HFFc6 (cell line): ENCODE measurements at regions not wholly inside any gene's neighbourhood (a gene's known extent, or its start where the extent isn't known, plus 50 kb on each side); places are given as distances from the start of the nearest gene placed in this dataset.
A peak's percentile ranks its signal among the peaks of the same experiment; 100 is the strongest.

ENCODE experiments used
- DNase-seq: peaks from one replicate; pipeline ENCODE4 v3.0.0-alpha.2; 2018
- H3K27ac Mint-ChIP-seq: 2 replicates; pipeline ENCODE4 v1.8.0; 2020; ENCODE audit warnings: mild to moderate bottlenecking, mixed read lengths
- H3K27me3 Mint-ChIP-seq: 2 replicates; pipeline ENCODE4 v1.8.0; 2021; ENCODE audit warnings: mild to moderate bottlenecking, moderate library complexity, mixed read lengths; ENCODE audit not compliant: insufficient read depth
- H3K36me3 Mint-ChIP-seq: 2 replicates; pipeline ENCODE4 v1.8.0; 2021; ENCODE audit warnings: low read depth, mixed read lengths
- H3K4me1 Mint-ChIP-seq: 2 replicates; pipeline ENCODE4 v1.8.0; 2020; ENCODE audit warnings: low read depth, mixed read lengths
- H3K4me3 Mint-ChIP-seq: 2 replicates; pipeline ENCODE4 v1.8.0; 2020; ENCODE audit warnings: mild to moderate bottlenecking, moderate library complexity, mixed read lengths
- H3K9me3 Mint-ChIP-seq: 2 replicates; pipeline ENCODE4 v1.8.0; 2020; ENCODE audit warnings: mild to moderate bottlenecking, mixed read lengths
- TF ChIP-seq, protein P1 (sequence below): fragments of 200-600 bp; sonication (generic); IDR thresholded peaks from 2 replicates; pipeline ENCODE4 v1.5.0; 2021; ENCODE audit warnings: antibody characterized with exemption, mild to moderate bottlenecking

DNA sequence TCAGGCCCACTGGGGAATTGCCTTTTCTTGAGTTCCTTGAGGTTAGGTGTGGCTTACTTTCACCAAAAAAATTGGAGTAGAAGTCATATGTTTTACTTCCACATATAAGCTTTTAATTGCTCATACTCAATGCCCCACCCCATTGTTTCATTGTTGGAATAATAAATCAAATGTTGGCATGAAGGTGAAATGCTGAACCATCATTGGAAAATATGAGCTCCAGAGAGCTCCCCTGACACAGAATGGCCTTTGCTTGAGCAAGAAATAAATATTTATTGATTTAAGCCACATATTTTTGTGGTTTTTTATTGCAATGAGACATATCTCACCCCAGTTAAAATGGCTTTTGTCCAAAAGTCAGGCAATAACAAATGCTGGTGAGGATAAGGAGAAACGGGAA, 167.3 kb upstream of the SRD5A2 start:
- Mint-ChIP-seq H3K9me3 (peaks cover 15% of the 10 kb centered on the region), H3K27me3 (peaks cover 1% of the 10 kb centered on the region; the same call in 1 of the 2 replicates), H3K4me3 (no peak overlapping the region), H3K27ac (no peak overlapping the region), H3K36me3 (no peaks in the 10 kb centered on the region), H3K4me1 (no peaks in the 10 kb centered on the region)
- DNase-seq: no peak
- TF ChIP-seq, protein P1, sequence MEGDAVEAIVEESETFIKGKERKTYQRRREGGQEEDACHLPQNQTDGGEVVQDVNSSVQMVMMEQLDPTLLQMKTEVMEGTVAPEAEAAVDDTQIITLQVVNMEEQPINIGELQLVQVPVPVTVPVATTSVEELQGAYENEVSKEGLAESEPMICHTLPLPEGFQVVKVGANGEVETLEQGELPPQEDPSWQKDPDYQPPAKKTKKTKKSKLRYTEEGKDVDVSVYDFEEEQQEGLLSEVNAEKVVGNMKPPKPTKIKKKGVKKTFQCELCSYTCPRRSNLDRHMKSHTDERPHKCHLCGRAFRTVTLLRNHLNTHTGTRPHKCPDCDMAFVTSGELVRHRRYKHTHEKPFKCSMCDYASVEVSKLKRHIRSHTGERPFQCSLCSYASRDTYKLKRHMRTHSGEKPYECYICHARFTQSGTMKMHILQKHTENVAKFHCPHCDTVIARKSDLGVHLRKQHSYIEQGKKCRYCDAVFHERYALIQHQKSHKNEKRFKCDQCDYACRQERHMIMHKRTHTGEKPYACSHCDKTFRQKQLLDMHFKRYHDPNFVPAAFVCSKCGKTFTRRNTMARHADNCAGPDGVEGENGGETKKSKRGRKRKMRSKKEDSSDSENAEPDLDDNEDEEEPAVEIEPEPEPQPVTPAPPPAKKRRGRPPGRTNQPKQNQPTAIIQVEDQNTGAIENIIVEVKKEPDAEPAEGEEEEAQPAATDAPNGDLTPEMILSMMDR: no peak

DNA sequence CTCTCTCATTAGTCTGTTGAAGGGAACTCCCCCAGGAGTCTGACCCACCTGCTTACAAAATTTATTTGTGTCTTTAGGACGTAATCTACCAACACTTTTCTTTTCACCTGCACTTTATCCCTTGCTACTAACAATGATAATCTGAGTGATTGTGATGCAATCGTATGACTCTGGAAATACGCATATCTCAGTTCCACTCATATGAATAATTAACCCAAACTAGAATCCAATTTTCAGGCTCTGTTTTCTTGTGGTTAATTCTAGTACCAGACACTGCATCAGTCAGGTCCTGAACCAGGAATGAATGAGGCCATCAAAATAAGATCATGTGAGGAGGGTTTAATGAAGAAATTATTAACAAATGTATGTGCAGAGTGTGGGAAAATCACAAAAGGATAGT, 158.4 kb upstream of the SRD5A2 start:
- H3K27me3 Mint-ChIP-seq: peaks cover 1% of the 10 kb centered on the region; the same call in 1 of the 2 replicates
- H3K4me3 Mint-ChIP-seq: no peak overlapping the region
- no peaks in the 10 kb centered on the region for H3K4me1 Mint-ChIP-seq
- DNase-seq: no peak
- no peaks in the 10 kb centered on the region for H3K9me3 Mint-ChIP-seq
- no peaks in the 10 kb centered on the region for H3K36me3 Mint-ChIP-seq
- H3K27ac Mint-ChIP-seq: no peak overlapping the region
- TF ChIP-seq, protein P1: no peak

DNA sequence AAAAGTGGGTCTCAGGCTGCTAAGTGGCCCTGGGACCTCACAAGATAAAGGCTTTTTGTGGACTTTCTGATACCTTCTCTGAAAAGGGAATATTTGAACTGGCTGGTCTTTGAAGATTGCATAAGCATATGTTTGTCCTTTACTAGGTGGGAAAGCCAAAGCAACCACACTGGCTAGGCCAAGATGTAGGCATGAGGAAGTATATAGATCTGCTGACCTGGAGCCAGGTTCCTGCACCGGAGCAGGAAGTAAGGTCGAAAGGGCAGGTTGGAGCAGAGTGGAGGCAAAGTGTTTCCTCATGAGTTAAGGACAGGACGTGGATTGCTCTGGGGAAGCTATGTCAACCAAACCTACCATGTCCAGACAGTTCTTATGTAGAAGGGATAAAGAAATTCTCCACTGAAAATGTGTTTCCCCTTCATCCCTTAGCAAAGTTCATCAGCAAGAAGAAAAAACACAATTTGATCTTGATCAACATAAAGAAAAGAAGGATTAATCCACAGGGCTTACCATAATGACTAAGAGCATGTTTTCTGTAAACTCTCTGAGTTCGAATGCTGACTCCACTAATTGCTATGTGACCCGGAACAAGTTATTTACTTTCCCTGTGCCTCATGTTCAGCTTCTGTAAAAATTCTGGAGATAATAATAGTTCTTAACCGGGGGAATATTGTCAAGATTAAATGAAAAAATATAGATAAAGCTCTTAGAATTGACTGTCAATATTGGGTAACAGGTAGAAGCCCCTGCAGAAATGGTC, 156.1 kb upstream of the SRD5A2 start:
- H3K9me3 Mint-ChIP-seq: no peaks in the 10 kb centered on the region
- H3K36me3 Mint-ChIP-seq: no peaks in the 10 kb centered on the region
- no peak for DNase-seq
- peaks cover 1% of the 10 kb centered on the region; the same call in 1 of the 2 replicates for H3K27me3 Mint-ChIP-seq
- TF ChIP-seq, protein P1: no peak
- no peak overlapping the region for H3K4me3 Mint-ChIP-seq
- no peaks in the 10 kb centered on the region for H3K4me1 Mint-ChIP-seq
- H3K27ac Mint-ChIP-seq: no peak overlapping the region

DNA sequence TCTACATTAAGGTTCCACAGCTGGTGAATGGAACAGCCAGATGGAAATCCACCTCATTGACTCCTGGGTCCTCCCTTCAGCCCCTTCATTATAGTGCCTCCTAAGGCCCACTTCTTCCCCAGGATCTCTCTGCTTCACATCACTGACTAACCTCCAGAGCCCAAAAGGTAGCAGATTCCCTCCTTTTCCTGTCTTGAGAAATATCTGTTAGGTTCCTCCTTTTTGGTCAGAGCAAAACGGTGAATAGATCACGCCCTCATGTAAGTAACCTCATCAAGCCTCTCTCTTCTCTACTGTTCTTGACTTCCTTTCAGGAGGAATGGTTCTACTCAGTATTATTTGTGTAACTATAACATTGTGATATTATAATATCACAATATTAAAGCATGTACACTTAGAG, 155.0 kb upstream of the SRD5A2 start:
- Mint-ChIP-seq H3K27ac (no peak overlapping the region), H3K36me3 (no peaks in the 10 kb centered on the region), H3K4me1 (no peaks in the 10 kb centered on the region), H3K9me3 (no peaks in the 10 kb centered on the region), H3K27me3 (peaks cover 1% of the 10 kb centered on the region; the same call in 1 of the 2 replicates), H3K4me3 (no peak overlapping the region)
- TF ChIP-seq, protein P1: no peak
- no peak for DNase-seq

DNA sequence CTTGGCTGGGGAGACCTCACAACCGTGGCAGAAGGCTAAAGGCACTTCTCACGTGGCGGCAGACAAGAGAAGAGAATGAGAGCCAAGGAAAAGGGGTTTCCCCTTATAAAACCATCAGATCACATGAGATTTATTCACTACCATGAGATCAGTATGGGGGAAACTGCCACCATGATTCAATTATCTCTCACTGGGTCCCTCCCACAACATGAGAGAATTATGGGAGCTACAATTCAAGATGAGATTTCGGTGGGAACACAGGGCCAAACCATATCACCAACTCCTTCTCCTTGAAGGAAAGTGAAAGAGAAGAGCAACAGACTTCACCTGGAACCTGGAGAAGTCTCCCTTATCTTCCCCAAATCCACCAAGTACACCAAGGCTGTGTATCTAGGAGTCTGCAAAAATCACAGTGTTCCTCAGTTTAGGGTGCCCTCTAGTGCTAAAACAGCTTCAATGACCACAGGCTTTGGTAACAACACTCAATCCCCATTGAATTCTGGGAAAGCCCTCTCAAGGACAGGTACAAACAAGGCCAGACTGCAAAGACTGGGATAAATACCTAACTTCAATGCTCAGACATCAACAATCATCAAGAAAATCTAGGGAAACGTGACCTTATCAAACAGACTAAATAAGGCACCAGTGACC, 148.8 kb upstream of the SRD5A2 start:
- no peak overlapping the region for H3K27ac Mint-ChIP-seq
- no peaks in the 10 kb centered on the region for H3K9me3 Mint-ChIP-seq
- no peak overlapping the region for H3K4me3 Mint-ChIP-seq
- H3K27me3 Mint-ChIP-seq: no peaks in the 10 kb centered on the region; the same call in 1 of the 2 replicates
- H3K36me3 Mint-ChIP-seq: no peaks in the 10 kb centered on the region
- peak; percentile 57 for DNase-seq
- TF ChIP-seq, protein P1: peak; percentile 77
- no peaks in the 10 kb centered on the region; the same call in 1 of the 2 replicates for H3K4me1 Mint-ChIP-seq
